NCI-H2029 treated with DMSO at 0.1 percent for 48 hours (cell line): ENCODE measurements at regions not wholly inside any gene's neighbourhood (a gene's known extent, or its start where the extent isn't known, plus 50 kb on each side); places are given as distances from the start of the nearest gene placed in this dataset.

Experiments used
- DNase-seq: peaks from one replicate; lab custom pipeline; 2025; lab: John Stamatoyannopoulos, UW

DNA sequence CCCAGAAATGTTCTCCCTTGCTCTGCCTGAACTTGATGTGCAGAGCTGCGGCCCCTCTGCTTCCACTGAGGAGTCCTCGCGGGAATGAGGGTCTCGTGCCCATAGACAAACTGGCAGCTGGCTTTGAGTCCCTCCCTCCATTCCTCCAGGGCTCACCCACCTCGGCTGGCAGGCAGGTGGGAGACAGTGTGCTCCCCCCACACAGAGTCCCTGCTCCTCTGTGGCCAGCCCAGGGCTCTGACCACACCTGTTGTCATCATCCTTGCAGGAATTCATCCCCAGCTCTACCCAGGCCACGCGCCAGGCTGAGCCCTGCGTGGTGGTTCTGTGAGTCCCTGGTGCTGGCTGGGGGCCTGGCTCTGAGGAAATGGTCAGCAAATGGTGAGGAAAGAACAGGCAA lies 521.9 kb downstream of the TBC1D22A start:
- no peak for DNase-seq

DNA sequence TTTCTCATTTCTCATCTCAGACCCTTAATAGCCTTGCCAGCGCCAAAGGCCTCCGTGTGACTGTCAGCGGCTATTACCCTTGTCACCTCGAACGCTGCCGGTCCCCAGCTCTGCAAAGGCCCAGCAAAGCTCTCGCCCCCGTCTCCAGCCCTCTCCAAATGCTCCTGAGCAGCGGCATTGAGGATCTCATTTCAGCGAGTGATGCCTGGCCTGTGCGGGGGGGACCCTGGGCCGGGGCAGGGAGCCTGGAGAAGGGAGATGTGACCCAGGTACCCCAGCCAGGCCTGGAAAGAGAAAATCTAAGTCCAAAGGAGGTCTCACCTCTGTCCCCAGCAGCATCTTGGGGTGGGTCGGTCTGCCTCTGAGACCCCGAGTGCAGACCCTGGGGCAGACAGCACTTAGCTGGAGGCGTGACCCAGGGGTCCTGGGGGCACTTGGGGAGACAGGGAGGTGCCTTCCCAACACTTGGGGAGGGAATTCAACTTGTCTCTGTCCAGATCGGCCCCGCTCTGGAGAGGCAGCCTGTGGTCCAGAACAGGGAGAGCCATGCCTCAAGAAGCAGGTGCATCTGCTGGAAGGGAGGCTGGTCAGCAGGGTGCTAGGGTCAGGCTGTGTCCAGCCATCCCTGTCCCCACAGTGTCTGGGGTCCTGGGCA lies 521.3 kb downstream of the TBC1D22A start:
- DNase-seq = no peak

DNA sequence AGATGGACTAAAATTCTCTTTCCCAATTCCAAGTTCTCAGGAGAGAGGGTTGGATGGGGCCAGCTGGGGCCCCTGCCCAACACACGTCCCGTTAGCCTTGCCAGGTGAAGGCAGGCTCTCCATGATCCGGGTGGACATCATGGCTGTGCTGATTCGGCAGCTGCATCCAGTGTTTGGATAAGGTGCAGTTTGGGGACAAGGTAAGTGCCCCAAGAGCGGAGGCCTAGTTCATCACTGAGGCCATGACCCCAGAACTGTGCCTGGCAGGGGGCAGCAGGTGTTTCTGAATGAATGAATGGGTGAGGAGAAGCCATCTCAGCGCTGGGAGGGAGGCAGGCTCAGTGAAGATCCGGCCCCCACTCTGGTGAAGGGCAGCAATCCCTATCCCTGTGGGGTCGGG lies 520.4 kb downstream of the TBC1D22A start:
- no peak for DNase-seq

DNA sequence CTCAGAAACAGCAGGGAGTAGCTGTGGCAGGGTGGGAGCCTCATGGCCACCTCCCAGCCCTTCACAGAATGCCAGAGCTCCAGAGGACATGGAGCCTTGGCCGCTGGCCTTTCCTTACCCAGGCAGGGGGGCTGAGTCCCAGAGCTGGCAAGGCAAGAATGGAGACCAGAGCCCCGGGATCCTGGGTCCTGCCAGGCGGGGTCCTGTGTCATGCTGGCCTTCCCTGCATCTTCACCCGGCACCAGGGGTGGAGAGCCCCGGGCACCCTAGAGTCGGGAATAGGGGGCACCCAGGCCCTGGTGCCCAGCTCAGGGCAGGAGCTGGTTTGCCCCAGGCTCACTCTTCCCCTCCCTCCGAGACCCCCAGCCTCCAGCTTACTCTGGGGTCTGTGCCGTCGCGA lies 519.9 kb downstream of the TBC1D22A start:
- DNase-seq = no peak

DNA sequence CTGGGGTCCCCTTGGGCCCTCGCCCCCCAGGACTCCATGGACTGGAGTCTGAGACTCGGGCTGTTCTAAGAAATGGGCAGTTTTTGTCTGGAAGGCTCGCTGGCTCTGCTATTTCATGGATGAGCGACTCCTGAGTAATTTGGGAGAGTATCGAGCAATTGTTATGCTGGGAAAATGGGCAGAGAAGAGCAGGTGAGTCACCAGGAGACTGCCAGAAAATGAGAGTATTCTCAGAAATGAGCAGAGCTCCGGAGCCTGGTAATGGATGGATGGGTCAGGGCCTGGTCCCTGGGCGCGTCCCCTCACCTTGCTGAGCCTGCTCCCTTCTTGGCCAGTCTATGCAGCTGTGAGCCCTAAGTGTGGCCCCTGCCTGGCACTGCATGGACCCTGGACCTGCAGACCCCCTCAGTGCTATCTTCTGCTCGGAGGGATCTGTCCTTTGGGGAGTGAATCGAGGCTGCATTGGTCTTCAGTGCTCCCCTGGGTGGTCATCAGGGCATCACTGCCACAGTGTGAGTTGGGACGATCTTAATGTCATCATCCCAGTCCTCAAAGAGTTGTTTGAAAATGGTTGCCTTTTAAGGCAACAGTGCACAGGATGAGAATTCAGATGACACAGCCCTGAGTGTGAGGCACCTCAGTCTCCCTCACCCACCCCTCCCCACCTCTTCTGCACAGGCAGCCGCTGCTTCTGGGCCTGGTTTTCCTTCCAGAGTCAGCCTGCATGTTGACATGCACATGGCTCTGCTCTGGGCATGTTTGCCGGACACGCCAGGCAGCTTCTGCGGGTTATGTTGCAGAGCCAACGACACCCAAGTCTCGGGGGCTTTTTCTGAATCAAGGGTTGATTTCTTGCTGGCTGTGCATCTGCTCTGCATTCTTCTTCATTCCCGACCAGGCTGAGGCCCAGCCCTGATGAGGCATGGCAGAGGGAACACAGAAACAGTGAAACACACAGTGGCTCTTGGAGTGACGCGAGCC lies 519.0 kb downstream of the TBC1D22A start:
- no peak for DNase-seq

DNA sequence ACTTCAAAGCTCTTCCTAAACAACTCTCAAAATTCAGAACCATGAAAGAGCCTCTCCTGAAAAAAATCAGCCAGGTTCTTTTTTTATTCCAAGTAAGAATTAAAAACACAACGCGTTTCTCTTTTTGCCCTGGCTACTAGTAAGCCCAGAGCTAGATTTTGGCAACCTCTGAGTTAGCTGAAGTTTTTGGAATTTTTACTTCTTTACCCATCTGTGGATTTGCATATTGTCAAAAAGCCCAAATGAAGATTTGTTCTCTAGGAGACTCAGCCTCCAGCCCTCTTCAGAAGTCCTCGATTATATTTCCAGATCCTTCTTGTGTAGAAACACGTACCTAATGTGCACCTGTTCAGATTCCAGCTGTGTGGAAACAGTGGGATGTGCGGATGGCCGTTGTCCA lies 517.9 kb downstream of the TBC1D22A start:
- no peak for DNase-seq

DNA sequence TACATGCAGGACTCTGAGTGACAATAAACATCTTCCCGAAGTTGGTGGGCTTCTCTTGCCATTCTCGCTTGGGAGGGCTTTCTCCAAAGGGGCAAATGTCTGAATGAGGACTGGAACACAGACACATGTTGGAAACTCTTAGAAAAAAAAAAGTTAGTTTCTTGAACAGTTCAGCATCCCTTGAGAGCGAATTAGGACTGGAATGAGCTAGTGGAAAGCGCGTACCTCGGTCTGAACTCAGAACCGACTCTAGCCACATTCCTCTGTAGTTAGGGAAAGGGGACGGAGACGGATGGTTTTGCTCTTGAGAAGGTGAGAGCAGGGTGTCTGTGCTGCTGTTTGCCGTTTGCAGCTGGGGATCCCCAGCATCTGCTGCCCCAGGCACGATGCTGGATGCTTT lies 517.3 kb downstream of the TBC1D22A start:
- no peak for DNase-seq

DNA sequence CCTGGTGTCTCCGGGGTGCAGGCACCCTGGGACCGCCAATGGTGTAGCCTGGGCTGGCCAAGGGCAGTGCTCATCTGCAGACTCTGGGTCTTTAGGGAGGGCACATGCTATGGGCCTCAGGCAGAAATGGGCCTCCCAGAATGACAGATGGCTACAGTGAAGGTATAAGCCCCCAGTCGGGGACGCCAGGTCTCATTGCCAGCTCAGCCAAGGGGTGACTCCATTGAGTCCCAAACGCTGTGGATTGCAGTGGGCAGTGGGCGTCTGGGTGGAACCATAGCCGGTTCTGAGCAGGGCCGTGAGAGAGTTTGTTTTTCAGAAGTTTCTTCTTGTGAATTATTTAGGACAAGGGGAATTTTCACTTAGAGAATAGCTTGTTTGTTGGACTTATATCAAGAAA lies 516.9 kb downstream of the TBC1D22A start:
- no peak for DNase-seq

DNA sequence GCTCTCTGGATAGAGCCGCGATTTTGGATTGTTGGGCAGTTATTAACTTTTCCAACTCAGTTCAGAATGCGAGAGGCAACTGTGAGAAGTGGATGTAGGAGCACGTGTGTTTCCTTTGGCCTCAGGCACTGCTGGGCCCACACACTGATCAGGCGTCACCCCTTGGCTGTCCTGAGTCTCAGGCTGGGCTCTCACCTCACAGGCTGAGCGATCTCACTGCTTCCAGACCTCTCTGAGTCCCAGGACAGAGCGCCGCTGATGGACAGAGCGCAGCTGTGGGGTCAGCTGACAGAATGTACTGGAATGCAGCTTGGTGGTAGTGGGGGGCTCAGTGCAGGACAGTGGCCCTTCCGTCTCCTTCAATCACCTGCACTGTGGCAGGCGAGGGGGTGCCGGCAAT lies 516.2 kb downstream of the TBC1D22A start:
- DNase-seq = no peak

DNA sequence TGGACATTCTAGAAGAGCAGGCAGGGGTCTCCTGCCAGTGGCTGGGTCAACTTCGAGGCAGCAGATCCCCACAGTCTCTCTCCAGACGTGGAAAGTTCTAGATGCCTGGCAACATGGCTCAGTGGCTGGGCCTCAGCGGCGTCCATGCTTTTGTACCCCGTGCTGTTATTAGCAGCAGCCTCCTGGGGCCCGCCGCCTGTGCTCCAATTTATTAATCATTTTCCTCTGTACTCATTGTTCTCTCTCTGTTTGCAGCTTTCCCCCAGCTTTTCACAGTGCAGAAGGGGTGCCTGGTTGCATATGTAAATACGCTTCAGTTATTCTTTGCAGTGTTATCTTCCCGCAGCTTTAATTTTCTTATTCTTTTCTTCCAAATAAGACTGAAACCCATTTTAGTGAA lies 515.1 kb downstream of the TBC1D22A start:
- no peak for DNase-seq

DNA sequence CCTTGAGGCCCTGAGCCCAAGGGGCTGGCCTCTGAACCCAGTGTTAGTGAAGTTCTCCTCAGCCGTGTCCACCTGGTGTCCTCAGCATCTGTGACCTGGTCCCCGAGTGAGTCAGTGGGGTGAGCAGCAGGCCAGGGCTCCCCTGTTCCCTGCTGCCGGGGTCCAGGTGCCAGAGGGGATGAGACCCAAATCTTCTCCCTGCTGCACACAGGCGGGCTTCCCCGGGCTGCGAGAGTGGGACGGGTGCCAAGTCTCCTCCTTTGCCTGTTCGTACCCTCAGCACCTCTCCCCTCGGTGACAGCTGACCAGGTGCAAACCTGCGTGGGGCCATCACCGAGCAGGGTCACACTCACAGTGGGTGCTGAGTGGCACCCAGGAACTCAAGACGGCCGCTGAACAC lies 514.5 kb downstream of the TBC1D22A start:
- DNase-seq = no peak

DNA sequence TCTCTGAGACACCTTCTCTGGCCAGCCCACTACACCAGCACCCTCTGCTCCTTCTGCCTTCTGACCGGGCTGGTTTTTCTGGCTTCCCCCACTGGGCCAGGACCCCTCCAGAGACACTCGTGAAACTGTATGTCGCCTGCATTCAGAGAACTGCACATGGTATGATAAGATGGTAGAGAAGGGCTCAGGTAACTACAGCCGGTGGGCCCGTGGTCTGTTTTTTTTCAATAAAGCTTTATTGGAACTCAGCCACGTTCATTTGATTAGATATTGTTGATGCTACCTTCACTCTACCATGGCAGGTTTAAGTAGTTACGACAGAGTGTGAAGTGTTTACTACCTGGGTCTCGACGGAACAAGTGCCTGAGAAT lies 514.0 kb downstream of the TBC1D22A start:
- peak; percentile 31 for DNase-seq

DNA sequence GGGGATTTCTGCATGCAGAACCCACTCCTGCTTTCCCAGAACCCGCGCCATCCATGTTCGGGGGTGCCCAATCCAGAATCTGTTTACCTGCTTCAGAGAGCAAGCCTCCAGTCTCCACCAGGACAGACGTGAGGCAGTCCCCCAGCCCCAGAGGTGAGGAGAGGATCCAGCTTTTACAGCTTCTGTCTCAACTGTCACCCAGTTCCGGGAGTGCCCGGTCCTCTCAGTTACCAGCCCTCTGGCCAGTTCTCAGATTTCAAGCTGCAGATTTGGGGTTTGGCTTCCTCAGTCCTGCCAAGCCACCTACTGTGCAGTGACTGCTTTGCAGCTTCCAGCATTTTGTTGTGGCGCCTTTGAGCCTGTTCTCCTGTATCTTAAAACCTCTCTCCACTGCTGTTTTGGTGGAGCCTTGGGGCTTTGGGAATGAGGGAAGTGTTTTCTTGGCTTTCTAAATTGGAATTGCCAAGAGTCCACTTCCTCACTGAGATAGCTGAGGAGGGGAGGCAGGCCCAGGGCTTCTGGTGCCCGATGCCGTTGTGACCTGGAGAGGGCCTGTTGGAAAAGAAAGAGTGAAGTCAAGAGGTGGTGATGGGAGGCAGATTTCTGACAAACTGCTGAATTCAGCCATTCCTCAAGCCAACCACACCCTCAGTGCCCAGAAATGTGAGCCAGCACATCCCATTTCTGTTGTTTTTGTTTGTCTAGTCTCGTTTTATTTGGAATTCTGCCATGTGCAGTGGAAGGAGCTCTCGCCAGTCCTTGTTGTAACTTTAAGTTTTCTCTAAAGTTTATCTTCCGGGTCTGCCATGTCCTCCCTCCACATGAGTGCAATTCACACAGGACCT lies 513.4 kb downstream of the TBC1D22A start:
- DNase-seq = peak; percentile 15

DNA sequence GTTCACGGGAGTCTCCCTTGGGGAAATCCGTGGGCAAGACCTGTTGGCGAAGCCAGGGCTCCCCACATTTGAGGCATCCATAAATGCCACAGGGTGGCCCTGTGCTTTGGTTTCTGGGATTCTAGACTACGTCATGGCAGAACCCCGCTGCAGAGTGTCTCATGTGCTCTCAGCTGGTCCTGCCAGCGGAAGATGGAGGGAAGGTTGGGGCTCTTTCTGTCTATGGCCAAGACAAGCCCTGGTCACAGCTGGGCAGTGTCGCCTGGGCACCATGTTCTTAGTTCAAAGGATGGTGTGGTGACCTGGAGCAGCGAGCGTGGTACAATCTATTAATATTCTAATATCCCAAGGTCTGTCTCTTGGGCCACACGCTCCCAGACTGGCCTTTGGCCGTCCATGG lies 511.7 kb downstream of the TBC1D22A start:
- no peak for DNase-seq

DNA sequence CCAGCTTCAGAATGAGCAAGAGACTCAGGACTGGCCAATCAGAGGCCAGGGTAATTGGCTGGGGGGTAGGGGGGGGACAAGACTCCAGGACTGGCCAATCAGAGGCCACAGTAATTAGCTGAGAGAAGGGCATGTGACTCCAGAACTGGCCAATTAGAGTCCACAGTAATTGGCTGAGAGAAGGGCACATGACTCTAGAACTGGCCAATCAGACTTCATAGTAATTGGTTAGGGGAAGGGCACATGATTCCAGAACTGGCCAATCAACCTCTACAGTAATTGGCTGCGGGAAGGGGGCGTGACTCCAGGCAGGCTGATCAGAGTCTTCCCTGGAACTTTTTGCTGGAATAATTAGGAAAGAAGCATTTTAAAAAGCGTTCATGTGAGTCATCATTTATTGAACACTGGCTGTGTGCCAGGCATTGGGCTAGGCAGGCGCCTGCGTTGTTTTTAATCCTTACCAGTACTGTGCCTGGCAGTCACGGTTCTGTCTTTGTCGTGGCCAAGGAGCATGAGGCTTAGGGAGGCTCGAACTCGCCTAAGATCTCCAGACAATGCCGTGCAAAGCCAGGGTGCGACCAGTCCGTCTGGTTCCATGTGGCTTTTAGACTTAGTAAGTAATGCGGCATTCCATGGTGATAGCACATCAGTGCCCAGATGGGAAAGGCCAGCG lies 508.1 kb downstream of the TBC1D22A start:
- no peak for DNase-seq

DNA sequence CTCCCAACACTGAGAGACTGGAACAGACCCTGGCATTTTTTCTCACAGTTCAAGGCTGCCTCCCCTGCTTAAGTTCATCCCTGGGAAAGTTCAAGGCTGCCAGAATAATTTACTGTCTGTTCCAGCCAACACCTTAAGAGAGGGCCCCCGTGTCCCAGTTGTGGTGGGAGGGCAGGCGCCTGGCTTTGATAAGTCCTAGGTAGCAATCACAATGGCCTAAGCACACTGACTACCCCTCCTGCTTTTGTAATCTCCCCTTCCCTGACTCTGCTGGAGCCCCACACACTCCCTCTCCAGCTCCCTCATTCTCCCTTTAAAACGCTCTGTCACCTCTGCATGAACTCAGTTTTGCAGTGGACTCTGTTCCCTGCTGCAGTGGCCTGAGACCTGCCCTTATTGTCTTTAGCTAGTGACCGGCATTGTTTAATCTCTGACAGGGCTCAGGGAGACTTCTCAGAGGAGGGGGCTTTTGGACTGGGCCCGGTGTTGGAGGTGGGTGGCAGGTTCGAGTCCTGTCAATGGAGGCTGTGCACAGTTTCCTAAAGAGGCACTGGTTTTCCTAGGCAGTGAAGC lies 507.2 kb downstream of the TBC1D22A start:
- no peak for DNase-seq

DNA sequence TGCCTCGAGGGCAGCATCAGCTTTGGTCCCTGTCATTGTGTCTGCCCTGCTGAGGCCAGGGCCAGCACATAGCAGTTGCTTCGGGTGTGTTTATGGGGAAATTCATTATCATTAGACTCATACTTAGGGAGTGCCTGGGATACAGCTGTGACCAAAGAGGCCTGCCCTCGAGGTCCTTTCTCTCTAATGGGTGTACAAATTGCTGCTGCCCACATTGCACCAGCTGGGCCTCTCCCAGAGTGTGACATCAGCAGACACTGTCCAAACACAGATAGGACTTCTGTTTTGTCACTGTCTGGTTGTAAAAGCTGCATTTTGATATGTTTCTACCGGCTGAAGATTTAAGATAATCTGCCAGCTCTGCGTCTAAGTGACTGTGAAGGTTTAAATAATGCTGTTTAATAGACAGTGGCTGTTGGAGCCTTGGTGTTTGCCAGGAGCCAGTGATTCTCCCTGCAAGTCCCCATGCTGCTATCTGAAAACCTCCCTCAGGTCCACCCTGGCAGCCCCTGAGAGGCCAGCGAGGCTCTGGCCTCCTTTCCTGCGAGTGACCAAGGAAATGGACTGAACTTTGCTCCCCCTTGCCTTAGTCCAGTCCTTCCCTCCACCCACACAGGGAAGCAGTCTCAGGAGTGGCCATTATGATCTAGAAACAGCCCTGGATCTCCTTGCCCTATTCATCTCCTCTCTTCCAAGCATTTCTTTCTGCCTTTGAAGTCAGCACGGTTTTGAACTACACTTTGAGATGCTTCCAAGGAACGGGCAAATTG lies 505.2 kb downstream of the TBC1D22A start:
- DNase-seq = no peak

DNA sequence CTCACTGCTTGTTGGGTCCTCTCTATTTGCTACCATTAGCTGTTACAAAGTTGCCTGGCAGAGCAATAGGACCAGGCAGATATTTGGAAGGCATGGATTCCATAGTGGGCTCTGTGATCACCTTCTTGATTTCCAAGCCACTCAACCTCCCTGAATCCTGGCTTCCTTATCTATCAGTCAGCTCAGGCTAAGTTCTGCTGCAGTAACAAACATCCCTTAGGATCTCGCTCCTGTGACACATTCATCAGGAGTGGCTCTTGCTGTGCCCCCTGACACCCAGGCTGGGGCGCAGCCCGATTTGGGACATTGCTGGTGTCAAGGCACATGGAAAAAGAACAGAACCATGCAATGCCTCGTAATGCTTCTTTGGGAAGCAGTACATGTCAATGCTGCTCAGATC lies 503.9 kb downstream of the TBC1D22A start:
- no peak for DNase-seq

DNA sequence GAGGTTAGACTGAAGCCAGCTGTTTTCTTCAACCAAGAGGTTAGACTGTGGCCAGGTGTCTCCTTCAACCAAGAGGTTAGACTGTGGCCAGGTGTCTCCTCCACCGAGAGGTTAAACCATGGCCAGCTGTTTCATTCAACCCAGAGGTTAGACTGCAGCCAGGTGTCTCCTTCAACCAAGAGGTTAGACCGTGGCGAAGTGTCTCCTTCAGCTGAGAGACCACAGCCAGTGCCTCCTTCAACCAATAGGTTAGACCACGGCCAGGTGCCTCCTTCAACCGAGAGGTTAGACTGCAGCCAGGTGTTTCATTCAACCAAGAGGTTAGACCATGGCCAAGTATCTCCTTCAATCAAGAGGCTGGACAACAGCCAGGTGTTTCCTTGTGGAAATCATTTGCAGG lies 498.1 kb downstream of the TBC1D22A start:
- DNase-seq = peak; percentile 92

DNA sequence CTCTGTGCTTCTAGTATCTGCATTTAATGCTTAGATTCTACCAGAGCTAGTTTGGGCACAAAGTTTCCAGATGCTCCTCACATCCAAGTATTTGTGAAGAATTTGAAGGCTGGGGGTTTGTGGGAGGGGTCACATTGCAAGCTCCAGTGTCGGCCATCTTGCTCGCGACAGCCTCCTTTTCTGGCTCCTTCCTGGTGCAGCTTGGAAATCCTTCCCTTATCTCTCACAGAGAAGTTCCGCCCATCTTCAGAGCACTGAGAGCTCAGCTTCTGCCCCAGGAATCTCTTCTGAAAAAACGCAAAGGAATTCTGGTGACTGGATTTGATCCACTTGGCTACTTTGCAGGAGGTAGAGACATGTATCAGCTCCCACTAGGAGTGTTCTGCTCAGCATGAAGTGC lies 497.5 kb downstream of the TBC1D22A start:
- no peak for DNase-seq

DNA sequence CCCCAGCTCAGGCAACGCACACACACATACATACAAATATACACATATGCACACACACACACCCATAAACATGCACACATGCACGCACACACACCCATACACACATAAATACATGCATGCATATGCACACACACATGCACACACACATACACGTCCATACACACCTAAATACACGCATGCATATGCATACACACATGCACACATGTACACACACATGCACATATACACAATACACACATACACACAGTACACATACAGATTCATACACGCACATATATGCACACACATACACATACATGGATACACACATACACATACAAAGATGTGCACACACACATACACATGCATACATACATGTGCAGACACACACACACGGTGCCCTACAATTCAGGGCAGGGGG lies 496.6 kb downstream of the TBC1D22A start:
- DNase-seq = no peak
